Activated CD4-positive, alpha-beta T cell treated with anti-CD3 and anti-CD28 coated beads, Interleukin-2, amount 50 U/mL, for 16 hours (primary cell): ENCODE measurements at regions not wholly inside any gene's neighbourhood (a gene's known extent, or its start where the extent isn't known, plus 50 kb on each side); places are given as distances from the start of the nearest gene placed in this dataset.
"Not testable (repeated sequence)": the region's sequence is repeated elsewhere in the genome, so short reads cannot be mapped to it uniquely, and the experiment has no call there.

Source experiments
- DNase-seq: peaks from one replicate; pipeline ENCODE4 v3.0.0-alpha.2; 2020

DNA sequence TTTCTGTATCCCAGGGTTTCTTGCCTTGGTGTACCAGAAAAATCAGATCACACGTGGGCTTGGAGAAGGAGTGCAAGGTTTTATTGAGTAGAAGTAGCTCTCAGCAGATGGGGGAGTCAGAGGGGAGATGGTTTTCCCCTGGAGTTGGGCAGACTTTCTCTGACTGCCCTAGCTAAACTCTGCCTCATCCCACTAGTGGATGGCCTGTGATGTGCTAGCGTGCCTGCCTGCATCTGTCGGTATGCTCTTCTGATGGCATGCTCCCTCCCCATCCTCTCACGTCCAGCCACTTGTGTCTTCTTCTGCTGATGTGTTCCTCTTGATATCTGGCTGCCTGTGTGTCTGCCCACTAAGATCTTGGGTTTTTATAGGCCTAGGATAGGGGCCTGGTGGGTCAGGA lies 616.1 kb upstream of the RGMB start:
- no peak for DNase-seq

DNA sequence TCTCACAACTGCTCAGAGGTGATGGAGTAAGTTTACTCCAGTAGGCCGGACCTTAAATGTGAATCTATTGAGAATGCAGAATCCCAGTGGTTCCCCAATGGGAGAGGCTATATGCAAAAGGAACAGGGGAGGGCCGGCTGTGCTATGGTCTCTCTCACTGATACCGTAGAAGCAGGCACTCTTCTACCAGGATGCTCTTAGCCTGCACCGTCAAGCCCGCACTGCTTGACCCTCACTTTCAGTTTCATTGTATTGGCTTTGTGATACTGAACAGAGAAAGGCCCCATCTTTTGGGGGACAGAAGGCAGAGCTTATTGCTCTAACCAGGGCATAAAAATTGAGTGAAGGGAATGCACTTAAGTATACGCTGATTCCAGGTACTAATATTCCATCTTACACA lies 615.0 kb upstream of the RGMB start:
- DNase-seq, result no peak

DNA sequence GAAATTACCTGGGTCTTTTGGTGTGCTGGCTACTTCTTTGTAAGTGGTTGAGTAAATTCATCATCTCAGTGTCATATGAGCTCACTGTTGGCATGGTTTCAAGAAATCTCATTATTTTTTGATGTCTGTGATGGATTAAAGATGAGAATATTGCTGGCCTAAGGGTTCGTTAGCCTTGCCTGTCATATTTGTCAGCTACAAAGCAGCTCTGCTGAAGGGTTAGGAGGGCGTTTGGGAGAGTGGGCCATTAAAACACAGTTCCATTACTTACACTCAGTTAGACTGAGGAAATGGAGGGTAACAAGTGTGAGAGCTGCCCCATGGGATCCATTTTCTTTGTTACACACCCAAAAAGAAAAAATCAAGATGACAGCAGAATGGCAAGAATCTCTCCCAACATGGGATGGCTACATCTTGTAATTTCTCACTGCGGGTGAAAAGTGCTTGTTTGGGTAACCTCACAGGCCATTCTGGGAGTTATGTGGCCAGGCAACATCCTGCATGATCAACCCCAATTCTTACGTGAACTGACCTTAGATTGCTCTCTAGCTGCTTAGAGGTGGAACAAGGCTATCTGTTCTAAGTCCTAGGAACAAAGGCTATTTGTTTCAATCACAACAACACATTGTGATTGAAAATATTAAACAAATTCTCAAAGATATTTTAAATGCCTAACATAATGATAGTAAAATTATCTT lies 609.5 kb upstream of the RGMB start:
- no peak for DNase-seq

DNA sequence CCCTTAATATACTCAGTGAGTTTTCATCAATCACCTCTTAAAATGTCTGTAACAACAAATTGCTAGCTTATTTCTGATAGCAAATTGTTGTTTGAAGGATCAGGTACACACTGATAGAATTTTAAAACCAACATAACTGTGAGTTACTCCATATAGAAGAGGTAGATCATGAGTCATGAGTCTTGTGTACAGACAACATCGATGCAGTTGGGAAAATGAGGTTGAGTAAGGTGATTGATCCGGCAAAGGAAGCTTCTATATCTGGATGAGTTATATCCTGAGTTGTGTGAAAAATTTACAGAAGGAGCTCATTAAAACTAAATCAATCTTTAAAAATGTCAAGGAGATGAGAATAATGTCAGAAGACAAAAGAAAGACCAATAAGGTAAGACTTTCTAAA lies 604.6 kb upstream of the RGMB start:
- DNase-seq, result no peak

DNA sequence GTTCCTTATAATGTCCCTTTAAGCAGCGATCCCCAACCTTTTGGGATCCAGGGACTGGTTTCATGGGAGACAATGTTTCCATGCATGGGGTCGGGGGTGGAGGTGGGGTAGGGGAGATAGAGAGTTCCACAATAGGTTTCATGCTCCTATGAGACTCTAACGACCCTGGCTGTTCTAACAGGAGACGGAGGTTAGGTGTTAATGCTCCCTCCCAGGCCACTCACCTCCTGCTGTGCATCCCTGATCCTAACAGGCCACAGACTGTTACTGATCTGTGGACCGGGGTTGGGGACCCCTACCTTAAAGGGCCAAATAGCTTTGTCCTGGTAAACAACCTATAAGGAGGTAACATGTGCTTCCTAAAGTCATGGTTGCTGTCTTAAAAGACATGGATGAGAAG lies 602.5 kb upstream of the RGMB start:
- DNase-seq, result no peak

DNA sequence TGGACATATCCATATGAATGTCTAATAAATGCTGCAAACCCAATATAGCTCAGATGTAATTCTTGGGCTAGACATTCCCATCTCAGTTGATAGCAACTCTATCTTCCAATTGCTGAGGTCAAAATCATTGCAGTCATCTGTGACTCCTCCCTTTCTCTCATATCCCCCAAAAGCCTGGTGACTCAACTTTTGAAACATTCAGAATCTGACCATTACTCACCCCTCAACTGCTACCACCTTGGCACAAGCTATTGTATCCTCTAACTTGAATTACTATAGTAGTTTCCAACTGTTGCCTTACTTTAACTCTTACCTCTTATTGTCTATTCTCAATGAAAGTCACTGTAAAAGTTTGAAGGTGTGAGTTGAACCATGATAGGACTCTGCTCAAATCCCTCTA lies 600.1 kb upstream of the RGMB start:
- DNase-seq, result no peak

DNA sequence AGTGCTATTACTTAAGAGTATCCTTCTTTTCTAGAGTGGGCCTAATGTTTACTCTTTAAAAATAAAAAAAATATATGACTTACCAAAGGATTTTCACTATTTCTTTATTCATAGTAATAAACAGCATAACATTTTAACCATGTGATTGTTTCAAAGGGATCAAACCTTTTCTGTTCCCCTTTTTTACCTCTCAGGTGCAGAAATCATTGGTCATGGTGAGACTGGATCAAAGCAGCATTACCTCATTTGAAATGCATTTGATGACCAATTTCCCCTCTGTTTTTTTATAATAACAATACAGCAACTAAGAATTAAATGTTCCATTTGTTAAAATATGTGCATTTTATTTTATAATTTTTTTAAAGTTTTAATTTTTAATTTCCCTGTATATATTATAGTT lies 598.0 kb upstream of the RGMB start:
- DNase-seq, result no peak

DNA sequence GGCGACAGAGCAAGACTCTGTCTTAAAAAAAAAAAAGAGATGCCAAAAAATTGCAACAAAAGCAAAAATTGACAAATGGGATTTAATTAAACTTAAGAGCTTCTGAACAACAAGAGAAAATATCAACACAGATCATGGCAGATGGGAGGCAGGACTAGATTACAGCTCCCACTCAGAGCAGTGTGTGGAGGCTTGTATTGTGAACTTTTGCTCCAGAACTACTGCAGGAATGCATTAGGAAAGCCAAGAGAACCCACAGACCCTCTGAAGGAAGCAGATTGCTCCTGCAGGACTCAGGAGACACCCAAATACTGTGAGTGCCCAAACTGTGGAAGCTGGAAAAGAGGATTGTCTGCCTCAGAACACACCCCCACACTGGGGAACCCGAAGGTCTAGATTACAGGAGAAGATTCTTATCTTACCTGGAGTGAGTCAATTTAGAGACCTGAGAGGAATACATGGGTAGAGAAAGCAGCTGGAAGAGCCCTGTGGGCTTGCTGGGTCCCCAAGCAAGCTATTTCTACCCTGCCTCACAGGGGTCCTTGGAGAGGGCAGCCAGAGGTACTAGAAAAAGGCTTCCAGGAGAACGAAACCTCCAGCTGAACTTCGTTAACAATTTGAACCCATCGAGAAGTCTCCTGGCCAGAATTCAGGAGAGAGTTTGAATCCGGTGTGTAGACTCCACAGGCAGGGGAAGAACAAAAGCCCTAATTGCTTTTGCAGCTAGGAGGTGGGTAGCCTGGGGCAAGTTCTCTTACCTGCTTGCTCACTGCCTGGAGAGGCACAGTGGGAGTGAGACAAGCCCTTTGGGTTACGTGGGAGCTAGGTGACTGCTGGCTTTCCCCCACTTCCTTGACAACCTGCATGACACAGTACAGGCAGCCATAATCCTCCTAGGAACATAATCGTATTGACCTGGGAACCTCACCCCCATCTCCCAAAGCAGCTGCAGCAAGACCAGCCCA lies 593.4 kb upstream of the RGMB start:
- DNase-seq, result no peak

DNA sequence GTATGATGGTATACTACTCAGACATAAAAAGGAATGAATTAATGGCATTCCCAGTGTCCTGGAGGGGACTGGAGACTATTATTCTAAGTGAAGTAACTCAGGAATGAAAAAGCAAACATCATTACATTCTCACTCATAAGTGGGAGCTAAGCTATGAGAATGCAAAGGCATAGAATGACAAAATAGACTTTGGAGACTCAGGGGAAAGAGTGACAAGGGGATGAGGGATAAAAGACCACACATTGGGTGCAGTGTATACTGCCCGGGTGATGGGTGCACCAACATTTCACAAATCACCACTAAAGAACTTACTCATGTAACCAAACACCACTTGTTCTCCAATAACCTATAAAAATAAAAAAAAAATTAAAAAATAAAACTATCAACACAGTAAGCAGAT lies 587.3 kb upstream of the RGMB start:
- no peak for DNase-seq

DNA sequence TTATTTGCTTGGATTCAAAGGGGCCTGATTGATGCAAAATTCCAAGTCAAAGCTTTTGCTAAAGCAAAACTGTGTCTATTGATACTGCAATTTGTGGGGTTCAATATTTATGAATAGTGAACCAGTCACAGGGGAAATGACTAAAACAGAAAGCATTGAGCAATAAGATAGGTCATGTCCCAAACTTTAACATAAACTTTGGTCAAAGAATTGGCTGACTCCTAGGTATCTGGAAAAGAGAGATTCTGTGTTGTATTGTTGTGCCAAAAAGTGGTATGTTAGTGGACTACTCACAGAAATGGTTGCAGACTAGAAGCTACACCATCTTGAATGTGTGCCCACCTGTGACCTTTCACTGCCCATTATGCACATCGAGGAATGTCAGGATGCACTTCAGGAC lies 585.5 kb upstream of the RGMB start:
- DNase-seq, result no peak

DNA sequence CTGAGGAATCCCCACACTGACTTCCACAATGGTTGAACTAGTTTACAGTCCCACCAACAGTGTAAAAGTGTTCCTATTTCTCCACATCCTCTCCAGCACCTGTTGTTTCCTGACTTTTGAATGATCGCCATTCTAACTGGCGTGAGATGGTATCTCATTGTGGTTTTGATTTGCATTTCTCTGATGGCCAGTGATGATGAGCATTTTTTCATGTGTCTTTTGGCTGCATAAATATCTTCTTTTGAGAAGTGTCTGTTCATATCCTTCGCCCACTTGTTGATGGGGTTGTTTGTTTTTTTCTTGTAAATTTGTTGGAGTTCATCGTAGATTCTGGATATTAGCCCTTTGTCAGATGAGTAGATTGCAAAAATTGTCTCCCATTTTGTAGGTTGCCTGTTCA lies 583.1 kb upstream of the RGMB start:
- DNase-seq, result not testable (repeated sequence)

DNA sequence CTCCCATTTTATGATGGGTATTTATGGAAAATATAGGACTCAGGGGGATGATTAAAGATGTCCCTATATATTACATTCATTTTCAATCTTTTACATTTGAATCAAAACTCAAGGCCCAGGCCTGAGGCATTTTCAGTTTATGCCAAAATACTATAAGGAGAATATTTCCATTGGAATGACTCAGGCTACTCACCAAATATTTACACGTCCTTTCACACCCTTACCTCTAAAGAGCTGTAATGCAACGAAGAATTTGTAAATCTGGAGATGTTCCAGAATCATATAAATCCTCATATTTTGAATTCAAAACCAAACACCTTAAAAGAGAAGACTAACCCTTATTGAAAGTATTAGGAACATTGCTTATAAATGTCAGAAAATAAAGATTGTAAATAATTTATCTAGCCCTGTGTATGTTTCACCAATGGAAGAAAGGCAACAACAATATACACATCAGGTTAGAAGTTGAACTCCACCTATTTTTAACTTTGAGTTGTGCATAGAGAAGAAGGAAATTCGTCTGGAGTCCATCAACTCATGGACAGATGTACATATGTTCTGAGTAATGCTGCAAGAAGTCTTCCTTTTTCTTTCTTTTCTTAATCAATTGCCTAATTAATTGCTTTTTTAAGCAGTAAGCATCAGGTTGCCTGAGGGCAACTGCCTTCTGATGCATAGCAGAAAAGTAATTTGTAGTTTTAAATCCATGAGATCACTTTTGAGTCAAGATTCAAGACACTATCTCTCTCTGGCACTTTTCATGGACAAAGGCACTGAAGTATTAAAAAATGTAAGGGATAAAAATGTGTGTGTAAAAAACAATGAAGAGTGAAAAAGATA lies 579.3 kb upstream of the RGMB start:
- DNase-seq, result no peak

DNA sequence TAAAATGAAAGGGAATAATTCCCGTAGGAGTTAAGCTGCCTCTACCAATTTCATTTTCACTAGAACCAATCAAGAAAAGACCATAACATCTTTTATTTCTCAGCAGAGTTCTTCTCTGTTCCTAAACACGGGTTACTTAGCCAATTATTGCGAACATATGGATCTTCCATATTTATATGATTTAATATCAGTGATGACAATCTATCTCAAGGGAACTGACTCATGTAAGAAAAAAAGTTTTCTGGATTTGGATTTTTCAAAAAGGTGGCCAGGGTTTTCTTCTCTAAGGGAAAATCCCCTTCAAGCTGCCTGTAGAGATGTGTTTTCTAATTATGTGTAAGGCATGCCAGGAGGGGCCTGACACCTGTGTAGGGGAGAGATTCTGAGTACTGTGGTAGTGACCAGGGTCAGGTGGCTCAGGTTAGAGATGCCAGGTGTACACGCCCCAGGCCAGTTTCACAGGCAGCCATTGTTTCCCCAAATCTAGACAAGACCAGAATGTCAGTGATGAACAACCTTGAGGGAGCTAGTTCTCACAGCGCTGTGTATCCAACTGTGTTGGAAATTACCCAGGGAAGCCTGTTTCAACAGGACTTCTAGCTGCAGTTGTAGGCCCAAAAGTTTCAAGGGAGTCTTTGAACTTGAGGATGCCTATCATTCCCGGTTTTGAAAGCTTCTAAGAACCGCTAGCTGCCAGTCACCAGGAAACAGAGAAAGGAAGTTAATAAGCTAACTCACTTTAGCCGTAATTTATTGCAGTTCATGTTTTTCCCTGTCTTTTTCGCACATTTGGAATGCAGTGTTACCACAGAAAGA lies 572.5 kb upstream of the RGMB start:
- no peak for DNase-seq

DNA sequence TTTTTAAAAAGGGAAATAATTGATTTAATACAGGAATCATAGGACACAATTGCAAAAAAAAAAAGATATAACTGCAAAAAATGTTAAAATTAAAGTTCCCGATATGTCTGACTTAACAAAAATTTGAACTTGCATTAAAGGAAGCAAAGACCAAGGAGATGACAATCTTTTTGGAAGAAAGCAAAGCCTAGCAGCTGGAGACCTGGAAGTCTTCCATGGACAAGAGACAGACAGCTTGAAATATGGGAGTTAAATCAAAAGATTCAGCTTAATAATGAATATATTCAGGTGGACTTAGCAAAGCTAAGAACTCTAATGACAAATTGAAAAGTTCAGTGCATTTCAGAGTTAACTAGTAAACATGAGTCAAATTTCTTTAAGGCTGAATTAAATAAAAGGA lies 568.7 kb upstream of the RGMB start:
- DNase-seq, result no peak

DNA sequence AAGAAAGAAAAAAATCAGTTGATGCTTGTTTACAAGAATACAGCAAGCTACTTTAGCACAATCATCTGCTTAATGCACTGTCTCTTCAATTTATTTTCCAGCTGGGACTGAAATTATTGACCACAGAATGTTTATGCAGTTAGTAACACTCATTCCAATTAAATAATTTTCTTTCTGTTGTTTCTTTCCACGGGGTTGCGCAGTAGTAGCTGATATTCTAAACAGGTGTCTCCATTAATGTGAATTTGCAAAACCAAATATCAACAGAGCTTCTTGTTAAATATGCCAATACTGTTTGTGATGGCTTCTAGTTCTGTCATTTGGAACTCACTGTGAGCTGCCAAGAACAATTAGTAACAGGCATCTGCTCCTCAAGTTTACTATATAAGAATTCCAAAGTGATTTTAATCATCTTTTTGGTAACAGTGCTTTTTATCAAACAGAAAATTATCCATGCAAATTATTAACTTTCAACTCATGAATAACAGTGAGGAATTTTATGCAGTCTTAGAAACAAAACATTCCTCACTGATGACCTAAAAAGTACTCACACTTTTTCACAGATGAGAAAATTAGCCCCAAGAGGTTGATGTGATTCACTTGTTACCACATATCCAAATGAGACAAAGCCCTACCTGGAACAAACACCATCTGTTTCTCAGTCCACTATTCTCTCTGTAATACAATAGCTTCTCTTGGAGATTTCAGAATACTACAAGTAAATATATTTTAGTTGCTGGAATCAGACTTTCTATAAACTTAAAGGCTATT lies 567.6 kb upstream of the RGMB start:
- DNase-seq, result no peak

DNA sequence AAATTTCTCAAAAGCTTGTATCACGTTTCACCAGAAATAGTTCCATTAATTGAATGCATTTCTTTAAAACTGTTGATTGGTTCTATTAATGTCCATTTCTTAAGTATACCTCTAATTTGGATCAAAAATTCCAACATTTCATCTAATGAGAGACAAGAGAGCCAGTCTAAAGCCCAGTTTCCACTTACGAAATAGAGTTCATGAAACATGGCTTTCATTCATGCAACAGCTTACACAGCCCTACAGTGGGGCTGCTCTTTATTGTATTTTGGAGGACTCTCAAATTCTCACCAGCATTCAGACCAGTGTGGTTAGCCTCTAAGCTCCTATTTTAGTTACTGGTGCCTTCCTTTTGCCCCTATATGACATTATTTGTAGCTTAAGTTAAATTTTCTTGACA lies 566.9 kb upstream of the RGMB start:
- DNase-seq, result no peak

DNA sequence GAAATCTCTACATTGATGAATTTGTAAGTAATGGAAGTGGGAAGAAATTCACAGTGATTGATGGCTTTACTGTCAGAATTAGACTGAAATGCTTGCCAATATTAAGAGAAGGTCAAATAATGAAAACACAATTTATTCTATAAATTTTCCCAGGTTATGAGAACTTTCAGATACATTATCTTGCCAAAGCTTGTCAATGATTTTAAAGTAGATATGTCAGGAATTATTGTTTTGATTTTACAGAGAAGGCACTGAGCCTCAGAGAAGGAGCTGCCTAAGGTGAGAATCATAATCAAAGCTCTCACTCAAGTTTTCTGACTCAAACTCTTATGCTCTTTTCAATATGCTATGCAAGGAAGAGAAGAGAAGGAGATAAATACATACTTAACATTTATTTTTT lies 564.0 kb upstream of the RGMB start:
- DNase-seq, result no peak

DNA sequence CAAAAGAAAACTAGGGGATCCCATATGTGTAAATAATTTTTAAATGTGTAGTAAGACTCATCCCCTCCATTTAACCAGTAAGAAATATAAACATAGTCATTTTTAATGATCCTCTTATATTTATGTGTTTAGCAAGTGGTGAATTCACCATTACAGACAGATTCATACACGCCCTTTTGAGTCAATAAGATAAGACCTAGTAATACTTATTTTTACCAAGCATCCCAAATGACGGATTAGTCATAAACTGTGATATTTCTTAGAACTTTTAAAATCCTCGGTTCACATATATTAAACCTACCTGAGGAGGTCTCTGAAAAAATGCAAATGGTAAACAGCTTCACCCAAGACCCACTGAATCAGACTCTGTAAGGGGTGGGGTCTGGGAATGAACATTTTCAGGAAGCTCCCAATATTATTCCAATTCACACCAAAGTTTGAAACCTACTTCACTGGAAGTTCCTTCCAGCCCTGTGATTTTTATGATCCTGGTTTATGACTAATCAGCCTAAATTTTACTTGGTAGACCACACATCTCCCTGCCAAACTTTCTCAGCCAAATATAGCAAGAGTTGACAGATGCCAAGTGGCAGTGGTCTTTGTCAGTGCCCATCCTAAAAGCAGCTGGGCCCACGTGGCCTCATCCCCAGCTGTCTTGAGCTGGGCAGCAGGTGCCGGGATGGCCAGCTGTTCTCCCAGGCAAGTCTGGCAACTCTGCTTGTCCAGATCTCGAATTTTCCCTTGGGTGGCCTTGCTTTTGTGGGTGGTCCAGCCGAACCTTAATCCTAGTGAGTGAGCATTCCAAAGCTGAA lies 559.0 kb upstream of the RGMB start:
- DNase-seq, result no peak

DNA sequence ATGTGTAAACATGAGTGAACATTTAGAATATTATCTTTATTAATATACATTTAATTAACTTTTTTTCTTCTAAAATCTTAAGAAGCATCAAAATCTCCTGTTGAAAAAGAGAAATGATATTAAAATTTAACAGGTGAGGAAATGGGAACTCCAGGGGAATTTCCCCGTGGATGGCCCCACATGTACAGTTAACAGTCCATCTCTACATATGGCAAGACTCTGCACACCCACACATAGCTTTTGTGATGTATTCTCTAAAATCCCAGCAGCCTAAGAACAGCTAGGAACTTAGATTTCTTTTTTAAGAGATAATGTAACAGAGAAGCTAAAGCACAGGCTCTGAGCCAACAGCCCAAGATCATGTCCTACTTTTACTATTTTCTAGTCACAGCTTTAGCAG lies 556.3 kb upstream of the RGMB start:
- no peak for DNase-seq

DNA sequence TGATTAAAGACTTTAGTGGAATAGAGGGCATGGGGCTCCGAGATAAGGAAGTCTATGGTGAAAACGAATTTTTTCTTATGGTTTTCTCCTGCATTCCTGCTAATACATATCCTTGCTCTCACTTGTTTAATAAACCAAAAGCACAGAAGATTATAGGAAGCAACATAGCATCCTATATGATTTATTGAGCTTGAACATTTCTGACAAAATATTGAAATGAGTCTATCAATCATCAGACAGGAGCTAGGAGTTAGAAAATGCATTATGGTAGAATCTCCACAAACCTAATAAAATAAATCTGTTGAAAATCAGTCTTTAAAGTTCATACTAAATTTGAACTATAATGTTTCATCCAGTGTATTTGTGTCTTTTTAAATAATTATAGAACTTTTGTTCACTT lies 554.6 kb upstream of the RGMB start:
- no peak for DNase-seq

DNA sequence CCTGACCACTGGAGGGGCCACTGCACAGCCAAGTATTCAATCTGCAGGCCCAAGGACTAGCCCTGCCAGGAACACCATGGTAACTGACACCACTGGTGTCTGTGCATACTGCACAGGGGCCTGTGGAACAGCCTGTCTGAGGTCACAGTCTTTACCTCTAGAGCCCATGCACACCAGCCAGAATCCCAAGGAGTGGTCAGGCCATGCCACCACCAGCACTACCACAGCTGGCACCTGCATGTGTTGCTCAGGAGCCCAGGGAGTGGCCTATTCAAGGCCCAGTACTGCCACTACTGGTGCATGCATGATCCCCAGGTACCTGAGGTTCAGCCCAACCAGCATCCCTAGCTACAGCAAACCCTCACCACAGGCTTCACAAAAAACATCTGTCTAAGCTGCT lies 546.0 kb upstream of the RGMB start:
- no peak for DNase-seq
